ENCODE measurements at regions not wholly inside any gene's neighbourhood (a gene's known extent, or its start where the extent isn't known, plus 50 kb on each side); places are given as distances from the start of the nearest gene placed in this dataset.
"Not testable (repeated sequence)": the region's sequence is repeated elsewhere in the genome, so short reads cannot be mapped to it uniquely, and the experiment has no call there.

- DNase-seq (ENCODE audit: low read depth), result no peak
Measured at GRCh38 chr17:21517538-21518293, 141.6 kb downstream of the KCNJ12 start.

GRCh38 chr17:21522755-21523336 is 146.7 kb downstream of the KCNJ12 start:
- no peak for DNase-seq (ENCODE audit: low read depth)

GRCh38 chr17:21523497-21524210 is 147.5 kb downstream of the KCNJ12 start:
- DNase-seq (ENCODE audit: low read depth), result no peak

- DNase-seq (ENCODE audit: low read depth), result no peak
Measured at GRCh38 chr17:21524211-21524591, 148.0 kb downstream of the KCNJ12 start.

GRCh38 chr17:21525464-21526130 is 149.4 kb downstream of the KCNJ12 start:
- DNase-seq (ENCODE audit: low read depth), result no peak

GRCh38 chr17:21528031-21528695 is 152.0 kb downstream of the KCNJ12 start:
- DNase-seq (ENCODE audit: low read depth), result no peak

- DNase-seq (ENCODE audit: low read depth), result no peak
Measured at GRCh38 chr17:21530311-21530710, 154.2 kb downstream of the KCNJ12 start.

GRCh38 chr17:21530841-21531240 is 154.7 kb downstream of the KCNJ12 start:
- DNase-seq (ENCODE audit: low read depth), result no peak

GRCh38 chr17:21532763-21533385 is 156.7 kb downstream of the KCNJ12 start:
- no peak for DNase-seq (ENCODE audit: low read depth)

GRCh38 chr17:21535686-21536375 is 156.5 kb upstream of the KCNJ18 start:
- no peak for DNase-seq (ENCODE audit: low read depth)

- no peak for DNase-seq (ENCODE audit: low read depth)
Measured at GRCh38 chr17:21537302-21537701, 155.0 kb upstream of the KCNJ18 start.

- no peak for DNase-seq (ENCODE audit: low read depth)
Measured at GRCh38 chr17:21538615-21539014, 153.7 kb upstream of the KCNJ18 start.

- DNase-seq (ENCODE audit: low read depth), result no peak
Measured at GRCh38 chr17:21539146-21539545, 153.2 kb upstream of the KCNJ18 start.

GRCh38 chr17:21540502-21540901 is 151.8 kb upstream of the KCNJ18 start:
- DNase-seq (ENCODE audit: low read depth), result no peak

GRCh38 chr17:21542070-21542469 is 150.3 kb upstream of the KCNJ18 start:
- no peak for DNase-seq (ENCODE audit: low read depth)

- DNase-seq (ENCODE audit: low read depth), result no peak
Measured at GRCh38 chr17:21542991-21543390, 149.3 kb upstream of the KCNJ18 start.

GRCh38 chr17:21545064-21545463 is 147.3 kb upstream of the KCNJ18 start:
- DNase-seq (ENCODE audit: low read depth), result no peak

GRCh38 chr17:21548236-21548635 is 144.1 kb upstream of the KCNJ18 start:
- no peak for DNase-seq (ENCODE audit: low read depth)

- no peak for DNase-seq (ENCODE audit: low read depth)
Measured at GRCh38 chr17:21549107-21549687, 143.1 kb upstream of the KCNJ18 start.

GRCh38 chr17:21550031-21550430 is 142.3 kb upstream of the KCNJ18 start:
- DNase-seq (ENCODE audit: low read depth), result not testable (repeated sequence)
